GM12874 (cell line): ENCODE measurements at regions not wholly inside any gene's neighbourhood (a gene's known extent, or its start where the extent isn't known, plus 50 kb on each side); places are given as distances from the start of the nearest gene placed in this dataset.

Experiments used
- CTCF ChIP-seq: IDR thresholded peaks from 2 replicates; pipeline ENCODE4 v1.5.1; 2011; ENCODE audit warnings: low read depth, mild to moderate bottlenecking, control low read depth, low read length, moderate library complexity; ENCODE audit not compliant: insufficient read depth

GRCh38 chr5:144566747-144567420 is 396.2 kb downstream of the KCTD16 start:
- TF ChIP-seq CTCF: no peak

GRCh38 chr5:144549580-144549979 is 378.9 kb downstream of the KCTD16 start:
- no peak for TF ChIP-seq CTCF

DNA sequence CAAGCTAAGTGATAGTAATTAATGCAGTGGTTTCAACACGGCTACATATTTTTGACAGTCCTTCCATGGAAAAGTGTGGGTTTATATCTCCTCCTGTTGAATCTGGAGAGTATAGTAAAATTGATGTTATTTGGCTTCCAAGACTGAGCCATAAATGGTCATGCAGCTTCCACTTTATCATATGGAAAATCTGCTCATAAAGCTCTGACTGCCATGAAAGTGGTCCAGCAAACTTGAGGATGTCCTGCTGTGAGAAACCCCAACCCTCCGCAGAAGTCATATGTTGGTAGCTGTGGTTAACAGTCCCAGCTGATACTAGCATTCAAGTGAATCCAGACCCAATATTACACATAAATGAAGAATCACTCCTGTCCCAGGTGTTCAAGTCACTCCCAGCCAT is 378.3 kb downstream of the KCTD16 start:
- TF ChIP-seq CTCF: no peak

DNA sequence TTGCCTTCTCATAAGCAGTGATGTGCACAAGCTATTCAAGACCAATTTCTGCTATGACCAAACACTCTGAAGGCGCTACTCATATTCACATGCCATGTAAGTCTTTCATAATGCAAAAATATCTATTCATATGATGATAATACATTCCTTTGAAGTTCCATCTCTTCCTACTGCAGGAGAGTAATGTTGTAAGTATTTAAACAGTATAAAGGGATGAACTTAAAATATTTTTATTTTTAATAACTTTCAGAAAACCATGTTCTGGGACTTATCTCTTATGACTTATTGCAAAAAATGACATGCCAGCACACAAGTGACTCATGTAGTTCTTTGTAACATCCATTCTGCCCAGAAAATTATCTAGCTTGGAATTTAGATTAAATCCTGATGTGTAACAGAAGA is 376.4 kb downstream of the KCTD16 start:
- TF ChIP-seq CTCF: no peak

DNA sequence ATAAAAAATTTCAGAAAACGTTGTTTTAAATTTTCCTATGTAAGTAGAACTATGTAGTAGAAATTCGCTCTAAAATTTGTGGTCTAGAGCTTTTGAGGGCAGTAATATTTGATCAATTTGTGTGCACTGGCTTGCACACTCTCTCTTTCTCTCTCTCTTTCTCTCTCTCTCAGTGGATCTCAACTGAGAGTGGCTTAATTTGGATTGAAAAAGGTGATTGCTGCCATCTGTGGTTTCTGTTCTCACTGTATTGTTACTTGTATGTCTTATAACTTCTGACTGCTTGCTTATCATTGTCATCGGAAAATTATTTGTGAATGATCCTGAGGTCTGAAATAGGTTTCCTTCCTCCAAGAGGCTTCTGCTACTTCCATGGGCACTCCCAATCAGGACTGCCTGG is 368.2 kb downstream of the KCTD16 start:
- TF ChIP-seq CTCF: no peak
